HG02642 (cell line): ENCODE measurements at regions not wholly inside any gene's neighbourhood (a gene's known extent, or its start where the extent isn't known, plus 50 kb on each side); places are given as distances from the start of the nearest gene placed in this dataset.
"Not testable (repeated sequence)": the region's sequence is repeated elsewhere in the genome, so short reads cannot be mapped to it uniquely, and the experiment has no call there.

Experiments used
- ATAC-seq: cut with Tn5 transposase; IDR thresholded peaks from one replicate; pipeline ENCODE4 v1.9.1; 2021; ENCODE audit warnings: mild to moderate bottlenecking; ENCODE audit not compliant: unreplicated experiment, poor library complexity

DNA sequence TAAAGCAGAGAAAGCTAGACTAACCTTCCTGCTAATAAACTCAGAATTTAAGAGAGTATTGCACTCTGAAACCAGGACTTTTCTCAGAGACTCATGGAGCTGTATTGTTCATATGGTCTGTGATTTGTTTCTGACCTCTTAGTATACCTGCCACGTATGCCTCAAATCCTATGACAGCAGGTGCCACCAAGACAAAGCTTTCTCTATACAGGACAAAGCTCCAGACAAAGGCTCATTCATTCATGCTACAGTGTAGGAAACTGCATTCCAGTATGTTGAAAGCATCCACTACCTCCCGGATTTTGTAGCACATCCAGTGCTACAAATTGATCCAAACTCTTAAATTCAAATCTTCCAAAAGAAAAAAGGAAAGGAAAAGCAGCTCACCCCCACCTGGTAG lies 178.3 kb downstream of the CHIC2 start:
- no peak for ATAC-seq

DNA sequence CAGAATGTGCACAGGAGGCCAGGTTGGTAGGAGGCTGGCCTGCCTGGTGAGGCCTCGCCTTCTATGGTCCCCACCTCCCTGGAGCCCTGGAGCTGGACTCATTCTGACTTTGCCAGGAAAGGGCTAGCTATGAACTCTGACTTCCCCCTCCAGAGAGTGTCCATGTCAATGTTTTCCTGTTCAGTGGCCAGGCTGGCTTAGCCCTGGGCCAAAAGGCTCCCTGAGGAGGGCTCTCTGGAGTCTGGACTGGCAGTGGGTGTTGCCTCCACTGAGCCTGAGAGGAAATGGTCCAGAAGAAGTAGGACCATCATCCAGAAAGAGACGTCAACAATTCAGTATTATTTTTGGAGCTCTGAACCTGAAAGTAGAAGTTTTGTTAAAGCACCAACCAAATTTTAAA lies 178.7 kb downstream of the CHIC2 start:
- no peak for ATAC-seq

DNA sequence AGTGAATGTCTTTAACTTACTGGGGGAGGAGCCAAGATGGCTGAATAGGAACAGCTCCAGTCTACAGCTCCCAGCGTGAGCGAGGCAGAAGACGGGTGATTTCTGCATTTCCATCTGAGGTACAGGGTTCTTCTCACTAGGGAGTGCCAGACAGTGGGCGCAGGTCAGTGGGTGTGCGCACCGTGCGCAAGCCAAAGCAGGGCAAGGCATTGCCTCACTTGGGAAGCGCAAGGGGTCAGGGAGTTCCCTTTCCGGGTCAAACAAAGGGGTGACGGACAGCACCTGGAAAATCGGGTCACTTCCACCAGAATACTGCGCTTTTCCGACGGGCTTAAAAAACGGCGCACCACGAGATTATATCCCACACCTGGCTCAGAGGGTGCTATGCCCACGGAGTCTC lies 187.3 kb downstream of the CHIC2 start:
- ATAC-seq, result not testable (repeated sequence)

DNA sequence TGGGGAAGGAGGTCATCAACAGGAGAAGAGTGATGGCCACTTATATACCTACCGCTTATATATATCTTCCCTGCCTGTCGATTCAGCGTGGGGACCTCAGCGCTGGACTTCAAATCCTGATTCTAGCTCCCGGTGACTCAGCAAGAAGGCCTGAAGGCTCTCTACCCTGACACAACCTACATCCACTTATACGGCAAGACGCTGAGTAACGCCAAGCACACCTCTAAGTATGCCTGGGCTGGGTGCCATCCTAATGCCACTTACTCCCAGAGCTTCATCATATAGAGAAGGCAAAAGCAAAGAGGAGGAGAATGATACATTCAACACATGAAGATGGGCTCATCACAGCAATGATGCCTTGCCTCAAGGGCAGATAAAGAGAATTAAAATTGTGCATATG lies 198.3 kb downstream of the CHIC2 start:
- no peak for ATAC-seq

DNA sequence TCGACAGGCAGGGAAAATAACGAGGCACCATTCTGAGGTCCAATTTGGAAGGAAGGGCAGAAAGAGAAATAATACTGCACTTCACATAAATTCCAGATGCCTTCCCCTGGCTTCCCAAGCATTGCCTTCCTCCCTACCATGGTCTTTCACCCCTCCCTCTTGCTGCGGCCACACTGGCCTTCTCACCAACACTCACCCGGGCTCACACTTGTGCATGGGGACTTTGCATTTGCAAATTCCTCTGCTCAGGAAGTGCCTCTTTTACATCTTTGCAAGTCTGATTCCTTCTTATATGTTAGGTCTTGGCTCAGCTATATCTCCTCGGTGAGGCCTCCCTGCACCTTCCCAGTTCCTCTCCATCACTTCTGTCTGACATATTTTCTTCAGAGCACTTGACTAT lies 199.4 kb downstream of the CHIC2 start:
- ATAC-seq, result no peak

DNA sequence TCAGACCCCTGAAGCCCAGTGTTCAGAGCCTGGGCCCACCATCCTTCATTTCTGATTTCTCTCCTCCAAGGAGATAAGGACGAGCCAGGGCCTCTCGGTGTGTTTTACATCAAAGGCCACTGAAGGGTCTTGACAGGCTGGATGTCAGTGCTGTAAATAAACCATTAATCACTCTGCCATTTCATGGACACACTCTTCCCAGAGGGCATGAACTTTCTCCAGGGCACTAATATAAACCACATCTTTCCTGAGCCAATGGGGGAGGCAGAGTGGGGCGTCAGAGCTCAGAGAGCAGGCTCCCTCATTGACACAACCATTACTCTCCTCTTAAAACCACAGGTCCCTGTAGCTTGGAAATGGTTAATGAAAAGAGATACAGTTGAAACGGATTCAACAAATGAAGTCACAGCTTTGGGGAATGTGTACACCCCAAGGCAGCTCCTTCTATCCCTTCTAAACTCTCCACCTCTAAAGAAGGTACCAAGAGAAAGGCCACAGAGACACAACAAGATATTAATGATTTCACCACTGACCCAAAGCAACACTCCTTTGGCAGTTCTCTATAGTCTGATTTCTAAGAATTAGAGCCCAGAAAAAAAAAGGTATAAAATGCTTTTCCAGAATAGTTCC lies 200.6 kb downstream of the CHIC2 start:
- ATAC-seq, result no peak

DNA sequence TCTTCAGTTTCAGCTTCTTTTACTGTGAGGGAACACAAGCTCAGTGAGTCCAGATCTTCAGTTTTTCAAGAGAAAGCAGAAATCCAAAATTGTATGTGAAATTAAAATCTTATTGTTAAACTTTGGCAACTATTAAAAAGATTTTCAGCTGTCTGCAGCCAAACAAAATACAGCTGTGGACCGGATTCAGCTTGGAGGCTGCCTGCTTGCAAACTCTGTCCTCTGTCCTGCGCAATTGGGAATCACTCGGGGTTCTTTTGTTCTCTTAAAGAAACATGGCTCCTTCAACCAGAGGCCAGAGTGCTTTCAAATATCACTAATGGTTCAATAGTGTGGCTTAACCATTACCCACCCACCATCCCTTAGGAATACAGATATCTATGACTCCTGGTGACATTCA lies 201.2 kb downstream of the CHIC2 start:
- no peak for ATAC-seq

DNA sequence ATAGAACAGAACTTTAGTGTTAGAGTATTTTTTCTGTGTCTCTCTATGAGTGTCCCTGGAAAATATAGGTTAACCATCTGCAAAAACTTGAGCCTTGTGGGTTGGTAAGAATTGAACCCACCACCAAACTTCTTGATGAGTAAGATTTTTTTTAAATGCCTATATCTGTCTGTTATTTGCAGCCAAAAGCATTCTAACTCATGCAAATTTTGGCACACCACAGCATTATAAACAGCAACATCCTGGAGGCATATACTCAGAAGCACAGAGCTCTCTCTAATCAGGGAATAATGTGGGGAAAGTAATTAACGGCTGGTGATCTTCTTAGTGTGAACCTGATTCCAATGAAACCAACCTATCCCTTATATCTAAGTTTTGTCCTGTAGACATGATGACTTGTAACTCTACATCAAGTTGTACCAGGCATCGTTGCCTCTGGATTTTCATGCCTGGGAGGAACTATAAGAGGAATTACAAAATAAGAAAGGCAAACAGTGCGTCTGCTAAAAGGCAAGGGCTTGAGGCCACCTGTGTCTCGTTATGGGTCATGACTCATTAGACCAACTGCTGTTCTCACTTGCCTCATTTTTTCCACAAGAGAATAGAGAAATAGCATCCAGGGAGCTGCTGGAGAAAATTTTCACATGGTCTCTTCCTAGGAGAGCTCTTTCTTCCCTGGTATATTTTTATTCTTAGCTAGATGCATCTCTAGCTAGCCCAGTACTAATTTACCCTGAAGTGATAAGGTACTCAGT lies 202.4 kb downstream of the CHIC2 start:
- ATAC-seq, result no peak

DNA sequence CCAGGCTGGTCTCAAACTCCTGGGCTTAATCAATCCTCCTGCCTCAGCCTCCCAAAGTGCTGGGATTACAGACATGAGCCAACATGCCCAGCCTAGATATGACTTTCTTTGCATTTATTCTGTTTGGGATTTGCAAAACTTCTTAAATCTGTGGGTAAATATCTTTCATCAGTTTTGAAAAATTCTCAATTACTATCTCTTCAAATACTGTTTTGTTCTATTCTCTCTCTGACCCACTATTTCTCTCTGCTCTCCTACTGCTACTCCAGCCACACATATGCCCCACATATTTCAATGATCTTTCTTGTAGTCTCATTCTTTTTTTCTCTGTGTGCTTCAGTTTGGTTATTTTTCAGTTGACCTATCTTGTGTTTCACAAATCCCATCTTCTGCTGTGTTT lies 205.1 kb downstream of the CHIC2 start:
- no peak for ATAC-seq

DNA sequence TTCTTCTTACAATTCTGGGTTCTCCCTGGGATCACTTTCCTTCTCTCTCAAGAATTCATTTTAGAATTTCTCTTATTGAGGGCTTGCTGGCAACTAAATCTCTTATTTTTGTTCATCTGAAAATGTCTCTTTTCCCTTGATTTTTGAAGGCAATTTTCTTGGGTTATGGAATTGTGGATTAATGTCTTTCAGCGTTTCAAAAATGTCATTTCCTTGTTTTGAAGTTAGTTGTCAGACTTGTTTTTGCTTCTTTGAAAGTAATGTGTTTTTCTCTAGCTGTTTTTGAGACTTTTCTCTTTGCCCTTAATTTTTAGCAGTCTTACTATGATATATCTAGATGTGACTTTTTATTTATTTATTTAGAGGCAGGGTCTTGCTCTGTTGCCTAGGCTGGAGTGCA lies 205.7 kb downstream of the CHIC2 start:
- no peak for ATAC-seq

DNA sequence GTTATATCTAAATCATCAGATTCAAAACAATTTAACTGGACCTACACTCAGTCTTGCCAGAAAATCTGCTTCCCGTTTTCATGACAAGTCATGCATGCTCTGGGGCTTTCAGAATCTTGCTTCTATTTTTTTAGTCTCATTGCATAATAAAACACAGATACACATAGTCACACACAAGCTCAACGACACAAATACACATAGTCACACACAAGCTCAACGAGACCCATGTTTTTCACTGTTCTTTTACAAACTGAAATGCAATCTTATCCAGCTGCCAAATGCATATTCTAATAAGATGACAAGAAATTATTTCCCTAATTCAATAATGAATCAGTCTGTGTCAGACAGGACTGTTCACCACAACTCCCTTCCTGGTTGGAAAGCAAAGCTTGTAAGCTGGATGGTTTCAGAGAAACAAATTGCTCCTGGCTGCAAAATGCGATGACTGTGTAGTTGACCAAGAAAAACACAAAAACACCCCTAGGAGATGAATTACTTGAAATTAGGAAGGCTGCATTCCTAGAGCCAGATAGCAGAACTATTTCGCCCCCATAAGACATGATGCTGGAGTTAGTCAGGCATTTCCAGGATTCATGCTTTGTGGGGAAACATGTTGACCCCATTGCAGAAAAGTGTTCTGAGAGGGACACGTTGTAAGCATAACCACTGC lies 208.7 kb downstream of the CHIC2 start:
- no peak for ATAC-seq

DNA sequence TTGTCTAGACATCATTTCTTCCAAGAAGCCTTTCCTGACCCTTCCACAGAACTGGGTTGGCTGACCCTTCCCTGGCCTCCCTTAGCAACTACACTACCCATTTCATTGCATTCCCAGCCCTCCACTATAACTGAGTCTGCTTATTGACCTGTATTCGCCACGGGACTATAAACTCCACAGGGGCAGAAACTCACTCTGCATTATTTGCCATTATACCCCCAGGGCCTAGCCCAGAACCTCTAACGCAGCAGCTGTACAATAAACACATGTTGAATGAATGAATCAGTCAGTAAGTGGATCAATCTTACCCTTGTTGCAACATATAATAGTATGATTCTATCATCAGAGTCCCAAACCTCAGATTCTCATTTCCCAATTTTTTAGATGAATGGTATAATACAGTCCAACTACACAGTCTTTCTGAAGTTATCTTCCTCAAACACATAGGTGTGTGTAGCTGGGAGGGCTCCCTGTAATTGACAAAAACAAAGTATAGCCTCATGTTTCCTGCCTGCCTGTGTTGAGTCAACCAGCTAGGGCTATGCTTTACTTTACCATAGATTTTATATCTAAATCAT lies 209.3 kb downstream of the CHIC2 start:
- no peak for ATAC-seq

DNA sequence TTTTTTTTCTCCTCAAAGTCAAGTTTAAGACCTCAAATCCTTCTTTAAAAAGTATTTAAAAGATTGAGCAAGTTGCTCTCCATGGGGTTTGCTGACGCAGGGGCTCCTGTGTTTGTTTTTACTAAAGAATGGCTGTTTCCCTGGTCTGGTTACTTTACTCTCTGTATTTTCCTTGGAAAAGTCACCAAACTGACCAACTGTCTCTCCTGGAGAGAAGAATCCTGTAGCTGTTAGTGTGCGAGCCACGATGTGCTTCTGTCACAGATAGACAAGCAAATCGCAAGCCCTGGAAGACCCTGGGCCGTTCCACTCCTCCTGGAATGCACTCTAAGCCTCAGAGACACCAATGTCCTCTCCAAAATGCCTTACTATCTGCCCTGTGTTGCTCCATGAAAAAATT lies 212.1 kb downstream of the CHIC2 start:
- ATAC-seq, result no peak

DNA sequence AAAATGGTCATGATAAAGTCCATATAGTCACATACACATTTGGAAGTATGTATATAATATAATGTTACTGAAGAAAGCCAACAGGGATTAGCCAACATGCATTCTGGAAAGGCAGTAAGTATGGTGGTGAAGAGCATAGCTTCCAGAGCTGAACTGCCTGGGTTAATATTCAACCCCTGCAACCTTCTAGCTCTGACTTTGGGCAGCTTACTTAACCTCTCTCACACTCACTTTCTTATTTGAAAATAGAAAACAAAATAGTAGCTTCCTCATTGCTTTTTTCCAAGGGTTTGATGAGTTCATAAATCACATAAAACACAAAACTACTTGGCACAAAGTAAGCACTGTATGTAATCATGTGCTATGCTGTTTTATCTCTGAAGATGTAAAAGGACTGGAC lies 216.4 kb downstream of the CHIC2 start:
- no peak for ATAC-seq

DNA sequence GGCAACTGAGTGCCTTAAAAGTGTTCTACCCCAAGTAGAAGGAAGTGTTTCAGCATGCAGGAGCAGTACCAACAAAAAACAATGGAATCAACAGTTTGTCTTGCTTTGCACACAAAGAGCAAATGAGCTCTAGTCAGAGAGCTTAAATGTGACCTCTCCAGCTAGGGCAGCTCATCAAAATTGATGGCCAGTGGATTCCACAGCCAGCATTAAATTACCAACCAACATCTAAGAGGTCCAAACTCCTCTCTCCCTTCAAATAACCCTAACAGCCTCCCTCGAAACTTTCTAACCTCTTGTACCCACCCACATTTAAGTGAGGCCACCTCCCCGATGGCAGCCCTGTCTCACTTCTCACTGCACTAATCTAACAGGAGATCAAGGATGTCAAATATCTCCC lies 219.9 kb downstream of the CHIC2 start:
- ATAC-seq, result no peak

DNA sequence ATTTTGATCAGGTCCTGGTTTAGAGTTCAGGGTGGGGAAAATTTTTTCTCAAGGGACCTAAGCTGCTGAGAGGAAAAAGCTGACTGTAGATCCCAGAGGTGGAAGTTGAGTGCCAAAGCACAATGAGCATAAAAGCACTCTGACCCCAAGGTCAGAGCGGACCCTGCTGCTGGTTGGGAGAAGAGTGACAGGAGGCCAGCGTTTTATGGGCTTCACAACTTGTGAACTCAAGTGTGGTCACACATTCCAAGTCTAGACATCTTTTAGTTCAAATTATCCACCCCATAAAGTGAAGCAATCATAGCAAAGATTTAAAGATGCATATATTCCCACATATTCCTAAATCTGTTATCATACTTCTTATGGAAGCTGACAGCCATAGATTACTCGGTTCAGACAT lies 220.3 kb downstream of the CHIC2 start:
- no peak for ATAC-seq

DNA sequence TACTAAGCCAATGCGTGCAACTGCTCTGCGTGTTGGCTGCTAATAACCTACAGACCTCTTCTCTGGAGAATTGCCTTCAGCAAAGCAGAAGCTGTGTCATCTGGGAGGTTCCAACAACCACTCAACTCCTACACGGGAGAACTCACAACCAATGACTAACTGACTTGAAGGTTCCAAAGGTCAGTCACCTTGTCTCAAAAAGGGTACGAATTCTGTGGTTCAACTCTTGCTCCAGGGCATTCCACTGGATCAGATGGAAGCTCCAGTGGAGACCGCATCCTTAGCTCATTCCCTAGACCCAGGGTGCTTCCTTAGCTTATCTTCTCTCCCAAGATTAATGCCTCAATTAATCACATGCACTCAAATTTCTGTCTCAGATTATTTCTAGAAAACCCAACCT lies 222.7 kb downstream of the CHIC2 start:
- no peak for ATAC-seq

DNA sequence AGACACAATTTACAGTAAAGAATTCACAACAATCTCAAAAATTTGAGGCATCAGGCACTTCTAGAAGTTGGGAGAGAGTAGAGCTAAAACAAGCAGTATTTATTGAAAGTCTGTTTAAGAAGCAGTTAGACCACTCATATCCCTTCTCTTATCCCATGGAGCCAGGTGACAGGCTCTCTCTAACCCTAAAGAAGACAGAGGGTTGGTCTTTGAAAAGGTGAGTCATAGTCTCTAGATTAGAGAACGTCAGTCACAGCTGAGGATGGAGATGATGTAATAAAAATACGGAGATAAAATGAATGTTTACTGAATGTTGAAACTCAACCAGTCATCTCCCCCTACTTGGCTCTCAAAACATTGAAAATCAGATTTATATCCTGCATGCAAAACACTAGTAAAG lies 223.8 kb downstream of the CHIC2 start:
- no peak for ATAC-seq

DNA sequence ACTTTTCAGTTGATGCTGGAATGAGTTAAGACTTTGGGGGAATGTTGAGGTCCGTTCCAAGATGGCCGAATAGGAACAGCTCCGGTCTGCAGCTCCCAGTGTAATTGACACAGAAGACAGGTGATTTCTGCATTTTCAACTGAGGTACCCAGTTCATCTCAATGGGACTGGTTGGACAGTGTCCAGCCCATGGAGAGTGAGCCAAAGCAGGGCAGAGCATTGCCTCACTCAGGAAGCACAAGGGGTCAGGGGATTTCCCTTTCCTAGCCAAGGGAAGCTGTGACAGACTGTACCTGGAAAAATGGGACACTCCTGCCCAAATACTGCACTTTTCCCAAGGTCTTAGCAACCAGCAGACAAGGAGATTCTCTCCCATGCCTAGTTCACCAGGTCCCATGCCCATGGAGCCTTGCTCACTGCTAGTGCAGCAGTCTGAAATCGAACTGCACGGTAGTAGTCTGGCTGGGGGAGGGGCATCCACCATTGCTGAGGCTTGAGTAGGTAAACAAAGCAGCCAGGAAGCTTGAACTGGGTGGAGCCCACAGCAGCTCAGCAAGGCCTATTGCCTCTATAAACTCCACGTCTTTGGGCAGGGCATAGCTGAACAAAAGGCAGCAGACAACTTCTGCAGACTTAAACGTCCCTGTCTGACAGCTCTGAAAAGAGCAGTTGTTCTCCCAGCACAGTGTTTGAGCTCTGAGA lies 231.0 kb downstream of the CHIC2 start:
- not testable (repeated sequence) for ATAC-seq

DNA sequence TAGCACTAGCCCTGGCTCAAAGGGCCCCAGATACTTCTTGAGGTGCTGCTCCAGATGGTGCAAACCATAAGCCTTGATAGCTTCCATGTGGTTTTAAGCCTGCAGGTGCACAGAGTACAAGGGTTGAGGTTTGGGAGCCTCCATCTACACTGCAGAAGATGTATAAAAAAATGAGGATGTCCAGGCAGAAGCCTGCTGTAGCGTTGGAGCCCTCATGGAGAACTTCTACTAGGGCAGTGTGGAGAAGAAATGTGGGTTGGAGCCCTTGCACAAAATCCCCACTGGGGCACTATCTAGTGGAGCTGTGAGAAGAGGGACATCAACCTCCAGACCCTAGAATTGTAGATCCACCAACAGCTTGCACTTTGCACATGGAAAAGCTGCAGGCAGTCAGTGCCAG lies 231.9 kb downstream of the CHIC2 start:
- no peak for ATAC-seq

DNA sequence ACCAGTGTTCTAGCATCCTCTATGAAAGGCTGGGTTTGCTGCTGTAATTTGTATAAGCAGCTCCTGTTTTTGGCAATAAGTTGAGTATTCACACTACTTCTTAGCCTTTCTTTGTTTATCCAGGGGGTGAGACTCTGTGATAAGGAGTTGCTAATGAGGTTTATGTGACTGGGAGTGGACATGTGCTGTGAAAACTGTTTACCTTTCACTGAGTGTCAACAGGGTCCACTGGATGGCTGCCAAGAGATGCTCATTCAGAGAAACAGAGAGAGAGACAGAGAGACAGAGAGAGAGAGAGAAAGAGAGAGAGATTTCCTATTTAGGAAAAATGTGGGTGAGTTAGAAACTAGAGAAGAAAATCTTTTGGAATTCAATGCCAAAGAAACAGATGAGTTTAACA lies 233.9 kb downstream of the CHIC2 start:
- ATAC-seq, result no peak
